IMR-90 (cell line): ENCODE measurements at regions not wholly inside any gene's neighbourhood (a gene's known extent, or its start where the extent isn't known, plus 50 kb on each side); places are given as distances from the start of the nearest gene placed in this dataset.

Source experiments
- ATAC-seq: fragments of 200-7000 bp; cut with Tn5 transposase; 2 replicates; pipeline ENCODE4 v1.9.1; 2020; ENCODE audit warnings: low read depth, mild to moderate bottlenecking, moderate library complexity
- BruUV-seq: library from RNA; stranded (reverse); fragments of 400-500 nt; replicated peaks from 2 replicates; lab custom pipeline; 2021; lab: Mats Ljungman, UMichigan
- CTCF ChIA-PET: fragments of 300-600 bp; formaldehyde crosslinking; extraction: SDS; loops from one replicate; lab custom pipeline; 2021; ENCODE audit warnings: antibody characterized with exemption; lab: Yijun Ruan, JAX
- POLR2A ChIA-PET: fragments of 300-600 bp; sonication (Branson Sonifier 250); formaldehyde crosslinking; loops from one replicate; lab custom pipeline; 2022; ENCODE audit warnings: antibody characterized with exemption; ENCODE audit not compliant: unreplicated experiment; lab: Charles Lee
- DNase-seq: peaks from one replicate; pipeline ENCODE4 v3.0.0; 2013
- H2AFZ ChIP-seq: replicated peaks from 2 replicates; pipeline ENCODE3; 2013; ENCODE audit warnings: low read length, mild to moderate bottlenecking; ENCODE audit not compliant: poor library complexity
- H2AK5ac ChIP-seq: 2 replicates; pipeline ENCODE4 v1.6.1; 2013; ENCODE audit warnings: low read depth, low read length, inconsistent platforms
- H2AK9ac ChIP-seq: replicated peaks from 2 replicates; pipeline ENCODE3; 2013; ENCODE audit warnings: mild to moderate bottlenecking, low read depth, low read length, moderate library complexity; ENCODE audit not compliant: poor library complexity
- H2BK120ac ChIP-seq: 2 replicates; pipeline ENCODE4 v1.6.1; 2013; ENCODE audit warnings: low read depth, low read length, inconsistent platforms
- H2BK15ac ChIP-seq: 3 replicates; pipeline ENCODE4 v1.6.1; 2013; ENCODE audit warnings: low read depth, low read length, inconsistent platforms
- H2BK20ac ChIP-seq: 2 replicates; pipeline ENCODE4 v1.6.1; 2013; ENCODE audit warnings: low read depth, mild to moderate bottlenecking, inconsistent platforms, low read length, moderate library complexity
- H2BK5ac ChIP-seq: 2 replicates; pipeline ENCODE4 v1.6.1; 2013; ENCODE audit warnings: mild to moderate bottlenecking, low read depth, low read length, inconsistent platforms; ENCODE audit not compliant: poor library complexity, severe bottlenecking
- H3K14ac ChIP-seq: replicated peaks from 2 replicates; pipeline ENCODE4 v1.6.1; 2013; ENCODE audit warnings: low read depth, low read length, inconsistent platforms
- H3K18ac ChIP-seq: 2 replicates; pipeline ENCODE4 v1.6.1; 2013; ENCODE audit warnings: low read depth, low read length, control low read depth
- H3K23ac ChIP-seq: 2 replicates; pipeline ENCODE4 v1.6.1; 2013; ENCODE audit warnings: low read depth, low read length, inconsistent platforms
- H3K27ac ChIP-seq: 2 replicates; pipeline ENCODE4 v1.5.1; 2013; ENCODE audit warnings: mild to moderate bottlenecking, control low read depth, low read length; ENCODE audit not compliant: insufficient read depth
- H3K27me3 ChIP-seq: 2 replicates; pipeline ENCODE4 v1.6.1; 2013; ENCODE audit warnings: low read length; ENCODE audit not compliant: control insufficient read depth, insufficient read depth
- H3K36me3 ChIP-seq: 2 replicates; pipeline ENCODE4 v1.6.1; 2013; ENCODE audit warnings: low read length, mixed read lengths; ENCODE audit not compliant: control insufficient read depth, insufficient read depth
- H3K4ac ChIP-seq: 2 replicates; pipeline ENCODE4 v1.6.1; 2013; ENCODE audit warnings: low read depth, low read length, inconsistent platforms
- H3K4me1 ChIP-seq: 2 replicates; pipeline ENCODE4 v1.6.1; 2013; ENCODE audit warnings: low read length, mixed read lengths; ENCODE audit not compliant: control insufficient read depth, insufficient read depth
- H3K4me2 ChIP-seq: 2 replicates; pipeline ENCODE4 v1.6.1; 2013; ENCODE audit warnings: low read depth, mild to moderate bottlenecking, control low read depth, low read length, moderate library complexity
- H3K4me3 ChIP-seq: 2 replicates; pipeline ENCODE4 v1.5.1; 2013; ENCODE audit warnings: low read depth, mild to moderate bottlenecking, control low read depth, low read length, moderate library complexity; ENCODE audit not compliant: insufficient read depth
- H3K56ac ChIP-seq: 2 replicates; pipeline ENCODE4 v1.6.1; 2013; ENCODE audit warnings: low read length, inconsistent platforms; ENCODE audit not compliant: insufficient read depth; ENCODE audit errors: extremely low read depth
- H3K79me1 ChIP-seq, 2 experiments: 2 replicates each; pipeline ENCODE4 v1.6.1; 2013; ENCODE audit warnings: low read length in 2 of 2, inconsistent platforms in 1 of 2, low read depth in 1 of 2
- H3K9ac ChIP-seq: 2 replicates; pipeline ENCODE4 v1.6.1; 2013; ENCODE audit warnings: low read depth, low read length, control low read depth
- H3K9me1 ChIP-seq: 2 replicates; pipeline ENCODE4 v1.6.1; 2013; ENCODE audit warnings: low read length, inconsistent platforms; ENCODE audit not compliant: insufficient read depth
- H3K9me3 ChIP-seq: 2 replicates; pipeline ENCODE4 v1.6.1; 2013; ENCODE audit warnings: low read length; ENCODE audit not compliant: control insufficient read depth, insufficient read depth
- H4K20me1 ChIP-seq: 2 replicates; pipeline ENCODE4 v1.6.1; 2013; ENCODE audit warnings: low read length, inconsistent platforms; ENCODE audit not compliant: insufficient read depth
- H4K5ac ChIP-seq: 2 replicates; pipeline ENCODE4 v1.6.1; 2013; ENCODE audit warnings: mild to moderate bottlenecking, low read depth, low read length, control low read depth
- H4K8ac ChIP-seq, 2 experiments: 2 replicates each; pipeline ENCODE4 v1.6.1; 2013; ENCODE audit warnings: low read depth in 2 of 2, low read length in 2 of 2, control low read depth in 1 of 2, inconsistent platforms in 1 of 2
- H4K91ac ChIP-seq: 2 replicates; pipeline ENCODE4 v1.6.1; 2013; ENCODE audit warnings: low read depth, low read length, inconsistent platforms; ENCODE audit not compliant: insufficient read depth
- CEBPB ChIP-seq: IDR thresholded peaks from 2 replicates; pipeline ENCODE4 v1.6.1; 2012; ENCODE audit warnings: low read depth, low read length, improper control_type of control experiment
- CHD1 ChIP-seq: IDR thresholded peaks from 2 replicates; pipeline ENCODE4 v1.6.1; 2012; ENCODE audit warnings: low read depth, low read length, improper control_type of control experiment
- MAFK ChIP-seq: IDR thresholded peaks from 2 replicates; pipeline ENCODE4 v1.6.1; 2012; ENCODE audit warnings: low read depth, low read length, improper control_type of control experiment
- NFE2L2 ChIP-seq: fragments of 150-350 bp; IDR thresholded peaks from 2 replicates; pipeline ENCODE4 v1.6.1; 2016; ENCODE audit warnings: low read depth, mild to moderate bottlenecking, low read length
- POLR2A ChIP-seq: IDR thresholded peaks from 2 replicates; pipeline ENCODE4 v1.6.1; 2012; ENCODE audit warnings: mild to moderate bottlenecking, low read depth, low read length
- WGBS, 2 experiments: methylation state at CpG; one replicate each; pipeline versions ENCODE4 v1.1.5 to v1.1.7; 2013; ENCODE audit warnings: missing lambda C conversion rate in 2 of 2; ENCODE audit not compliant: insufficient read length in 1 of 2; ENCODE audit errors: extremely low coverage in 2 of 2; 5-methylcytosine and 5-hydroxymethylcytosine counted together
- dilution Hi-C: fragments of 300-500 bp; cut with HindIII; formaldehyde crosslinking; loops from one replicate; pipeline ENCODE4 v1.14.3; 2018; ENCODE audit warnings: low sequenced_read_pairs; ENCODE audit not compliant: unreplicated experiment
- in situ Hi-C: fragments of 300-500 bp; cut with MboI; formaldehyde crosslinking; loops from 3 replicates; pipeline ENCODE4 v1.14.3; 2019; ENCODE audit warnings: low sequenced_read_pairs, inconsistent platforms, mixed read lengths
- intact Hi-C: fragments of 100-400 bp; cut with micrococcal nuclease; formaldehyde crosslinking; loops from 2 replicates; pipeline ENCODE4 v1.10.0; 2022

DNA sequence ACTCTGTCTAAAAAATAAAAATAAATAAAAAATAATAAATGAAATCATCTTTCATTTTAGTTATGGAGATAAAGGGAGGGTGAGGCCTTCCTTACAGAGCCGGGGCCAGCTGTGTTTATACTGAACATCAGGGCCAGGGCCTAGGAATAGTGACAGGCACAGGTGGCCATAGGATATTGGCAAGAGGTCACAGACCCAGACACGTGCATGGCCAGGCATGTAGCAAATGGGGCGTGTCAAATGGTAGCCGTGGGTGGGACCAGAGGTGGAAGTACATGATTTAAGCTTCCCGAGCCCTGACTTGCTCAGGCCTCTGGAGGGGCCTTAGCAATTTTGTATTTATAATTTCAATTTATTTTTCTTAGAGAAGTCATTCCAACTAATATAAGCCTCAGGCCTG lies 353.0 kb downstream of the ANKRD30A start:
- no peak overlapping the region for H4K8ac ChIP-seq
- no peak overlapping the region for H4K91ac ChIP-seq
- no peak for ATAC-seq

More for the DNA sequence above, 353.0 kb downstream of the ANKRD30A start:
- no peak overlapping the region for H2BK5ac ChIP-seq
- H3K79me1 ChIP-seq = no peaks in the 10 kb centered on the region
- H2AK9ac ChIP-seq = no peak overlapping the region
- H3K27ac ChIP-seq = no peak overlapping the region
- in situ Hi-C loops (no loop called here), intact Hi-C loops (no loop called here), dilution Hi-C loops (no loop called here)
- no peak overlapping the region for H3K23ac ChIP-seq
- peaks cover 12% of the 10 kb centered on the region for H3K9me3 ChIP-seq
- H3K56ac ChIP-seq = no peak overlapping the region
- no peaks in the 10 kb centered on the region for H3K27me3 ChIP-seq
- no peak for TF ChIP-seq CHD1
- no peak for TF ChIP-seq MAFK
- TF ChIP-seq NFE2L2 = no peak
- no peak for TF ChIP-seq CEBPB
- no peak for TF ChIP-seq POLR2A
- no peaks in the 10 kb centered on the region for H3K9me1 ChIP-seq
- H3K4me1 ChIP-seq = no peaks in the 10 kb centered on the region
- WGBS, 2 experiments = 60% methylated on average over 1 of the region's 5 CpGs; no CpG with 5 or more reads in 1 of the 2 experiments
- H2AK5ac ChIP-seq = no peak overlapping the region
- H3K36me3 ChIP-seq = no peaks in the 10 kb centered on the region
- no peak overlapping the region for H3K4me2 ChIP-seq
- H3K14ac ChIP-seq = no peak overlapping the region
- H4K5ac ChIP-seq = no peak overlapping the region
- no peak overlapping the region for H2AFZ ChIP-seq
- BruUV-seq = no TSS peak
- ChIA-PET CTCF (no interaction called here), POLR2A (no interaction called here)
- no peak for DNase-seq
- H3K18ac ChIP-seq = no peak overlapping the region
- H4K20me1 ChIP-seq = no peaks in the 10 kb centered on the region
- H3K4me3 ChIP-seq = no peak overlapping the region
- no peak overlapping the region for H3K9ac ChIP-seq
- H2BK15ac ChIP-seq = no peak overlapping the region
- H2BK120ac ChIP-seq = no peak overlapping the region
- H2BK20ac ChIP-seq = no peak overlapping the region
- H3K4ac ChIP-seq = no peak overlapping the region
